GM21423 (cell line): ENCODE measurements at regions not wholly inside any gene's neighbourhood (a gene's known extent, or its start where the extent isn't known, plus 50 kb on each side); places are given as distances from the start of the nearest gene placed in this dataset.

ENCODE experiments used
- ATAC-seq: cut with Tn5 transposase; IDR thresholded peaks from one replicate; pipeline ENCODE4 v1.9.1; 2021; ENCODE audit warnings: mild to moderate bottlenecking, moderate library complexity; ENCODE audit not compliant: unreplicated experiment

GRCh38 chr12:11564984-11565651 is 84.4 kb upstream of the ETV6 start:
- ATAC-seq: peak; percentile 28

GRCh38 chr12:11565752-11566151 is 83.7 kb upstream of the ETV6 start:
- ATAC-seq: no peak

- ATAC-seq: no peak
These were observed 81.2 kb upstream of the ETV6 start for GRCh38 chr12:11568155-11568761.

- peak; percentile 82 for ATAC-seq
These were observed 80.6 kb upstream of the ETV6 start for GRCh38 chr12:11568762-11569478.

GRCh38 chr12:11569716-11570115 is 79.8 kb upstream of the ETV6 start:
- no peak for ATAC-seq

- ATAC-seq: no peak
These were observed 75.6 kb upstream of the ETV6 start for GRCh38 chr12:11573880-11574279.

- no peak for ATAC-seq
These were observed 73.4 kb upstream of the ETV6 start for GRCh38 chr12:11576104-11576503.

- no peak for ATAC-seq
These were observed 71.7 kb upstream of the ETV6 start for GRCh38 chr12:11577658-11578260.

GRCh38 chr12:11578461-11578993 is 70.9 kb upstream of the ETV6 start:
- peak; percentile 54 for ATAC-seq

GRCh38 chr12:11580125-11580751 is 69.2 kb upstream of the ETV6 start:
- no peak for ATAC-seq

- no peak for ATAC-seq
These were observed 68.2 kb upstream of the ETV6 start for GRCh38 chr12:11581179-11581755.

- no peak for ATAC-seq
These were observed 65.1 kb upstream of the ETV6 start for GRCh38 chr12:11584221-11584855.

- no peak for ATAC-seq
These were observed 57.0 kb upstream of the ETV6 start for GRCh38 chr12:11592484-11592883.

GRCh38 chr12:11593013-11593412 is 56.5 kb upstream of the ETV6 start:
- ATAC-seq: no peak

- no peak for ATAC-seq
These were observed 54.4 kb upstream of the ETV6 start for GRCh38 chr12:11595080-11595479.

- ATAC-seq: no peak
These were observed 53.3 kb upstream of the ETV6 start for GRCh38 chr12:11596141-11596540.

- no peak for ATAC-seq
These were observed 50.6 kb upstream of the ETV6 start for GRCh38 chr12:11598900-11599299.
